ENCODE measurements at regions not wholly inside any gene's neighbourhood (a gene's known extent, or its start where the extent isn't known, plus 50 kb on each side); places are given as distances from the start of the nearest gene placed in this dataset.

DNA sequence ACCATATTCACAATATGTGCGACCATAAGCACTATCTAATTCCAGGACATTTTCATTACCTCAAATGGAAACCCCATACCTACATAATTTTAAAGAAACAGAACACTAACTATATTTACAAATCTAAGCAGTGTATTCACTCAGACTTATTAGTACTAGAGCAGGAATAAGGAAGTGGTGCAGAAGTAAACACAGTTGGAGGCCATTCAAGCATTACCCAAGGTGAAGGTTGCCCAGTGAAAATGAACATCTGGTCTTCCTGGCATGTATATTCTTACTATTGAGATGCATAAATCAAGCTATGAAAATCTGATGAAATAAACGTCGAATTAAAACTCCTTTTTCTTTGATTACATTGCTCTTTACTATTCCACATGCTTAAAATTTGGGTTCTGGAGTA, 78.9 kb upstream of the TTC14 start:
- Mint-ChIP-seq H3K27me3 (ENCODE audit: low read depth in 2 of 2) (no peaks in the 10 kb centered on the region), H3K4me3 (no peak overlapping the region), H3K27ac (no peak overlapping the region), H3K4me1 (no peaks in the 10 kb centered on the region), H3K36me3 (no peaks in the 10 kb centered on the region), H3K9me3 (peaks cover 16 to 25% of the 10 kb centered on the region in 2 donors)
- Histone ChIP-seq H3K27me3 (ENCODE audit: control insufficient read depth, insufficient read depth, low read length) (no peaks in the 10 kb centered on the region), H3K36me3 (ENCODE audit: control insufficient read depth, insufficient read depth, low read length) (no peaks in the 10 kb centered on the region), H3K4me1 (ENCODE audit: control insufficient read depth, insufficient read depth, low read length) (no peaks in the 10 kb centered on the region), H3K27ac (ENCODE audit: low read length) (no peak overlapping the region), H3K9me3 (ENCODE audit: control insufficient read depth, insufficient read depth, low read length) (no peaks in the 10 kb centered on the region), H3K4me3 (ENCODE audit: low read length) (no peak overlapping the region)
- no peak for ATAC-seq
- TF ChIP-seq, protein P1, sequence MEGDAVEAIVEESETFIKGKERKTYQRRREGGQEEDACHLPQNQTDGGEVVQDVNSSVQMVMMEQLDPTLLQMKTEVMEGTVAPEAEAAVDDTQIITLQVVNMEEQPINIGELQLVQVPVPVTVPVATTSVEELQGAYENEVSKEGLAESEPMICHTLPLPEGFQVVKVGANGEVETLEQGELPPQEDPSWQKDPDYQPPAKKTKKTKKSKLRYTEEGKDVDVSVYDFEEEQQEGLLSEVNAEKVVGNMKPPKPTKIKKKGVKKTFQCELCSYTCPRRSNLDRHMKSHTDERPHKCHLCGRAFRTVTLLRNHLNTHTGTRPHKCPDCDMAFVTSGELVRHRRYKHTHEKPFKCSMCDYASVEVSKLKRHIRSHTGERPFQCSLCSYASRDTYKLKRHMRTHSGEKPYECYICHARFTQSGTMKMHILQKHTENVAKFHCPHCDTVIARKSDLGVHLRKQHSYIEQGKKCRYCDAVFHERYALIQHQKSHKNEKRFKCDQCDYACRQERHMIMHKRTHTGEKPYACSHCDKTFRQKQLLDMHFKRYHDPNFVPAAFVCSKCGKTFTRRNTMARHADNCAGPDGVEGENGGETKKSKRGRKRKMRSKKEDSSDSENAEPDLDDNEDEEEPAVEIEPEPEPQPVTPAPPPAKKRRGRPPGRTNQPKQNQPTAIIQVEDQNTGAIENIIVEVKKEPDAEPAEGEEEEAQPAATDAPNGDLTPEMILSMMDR (IDR thresholded peaks at IDR 0.05), result no peak
- 93% methylated on average over 2 of the region's 3 CpGs for WGBS (ENCODE audit: insufficient coverage)
- intact Hi-C loops (cut with micrococcal nuclease), result no loop called here
- DNase-seq, result no peak

DNA sequence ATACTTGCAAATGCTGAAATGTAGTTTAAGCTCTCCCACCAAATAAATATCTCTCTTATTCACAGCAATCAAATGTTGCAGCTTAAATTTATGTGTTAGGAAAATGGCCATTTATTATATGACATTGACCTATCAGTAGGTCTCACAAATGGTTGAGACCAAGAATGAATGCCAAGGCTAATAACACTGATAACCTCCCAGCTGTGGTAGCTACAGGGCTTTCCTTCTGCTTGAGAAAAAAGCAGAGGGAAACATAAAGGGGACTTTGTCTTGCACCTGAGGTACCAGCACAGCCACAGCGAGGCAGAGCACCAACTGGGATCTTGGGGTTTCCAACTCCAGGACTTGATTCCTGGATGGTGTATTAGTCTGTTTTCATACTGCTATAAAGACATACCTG, 73.1 kb upstream of the TTC14 start:
- 92% methylated on average over 1 of the region's 1 CpG for WGBS (ENCODE audit: insufficient coverage)
- DNase-seq, result no peak

DNA sequence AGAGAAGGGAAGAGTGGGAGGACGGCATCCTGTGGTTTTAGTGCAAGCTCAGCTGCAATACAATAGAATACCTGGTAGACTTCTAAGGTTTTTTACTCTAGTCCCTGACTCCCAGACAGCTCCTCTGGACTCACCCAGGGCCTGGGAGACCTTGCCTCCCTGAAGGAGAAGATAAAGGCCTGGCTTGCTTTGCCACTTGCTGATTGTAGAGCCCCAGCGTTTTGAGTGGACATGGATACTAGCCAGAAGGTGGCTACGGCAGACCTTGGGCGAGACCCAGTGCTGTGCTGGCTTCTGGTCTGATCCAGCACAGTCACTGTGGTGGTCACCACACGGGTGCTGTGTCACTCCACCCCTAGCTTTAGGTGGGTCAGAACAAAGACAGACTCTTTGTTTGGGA, 72.2 kb upstream of the TTC14 start:
- TF ChIP-seq, protein P1 (IDR thresholded peaks at IDR 0.05), result no peak
- 83% methylated on average over 5 of the region's 5 CpGs for WGBS (ENCODE audit: insufficient coverage)
- intact Hi-C loops (cut with micrococcal nuclease), result no loop called here

More for the DNA sequence above, 73.1 kb upstream of the TTC14 start:
- no peaks in the 10 kb centered on the region for H3K36me3 Mint-ChIP-seq
- intact Hi-C loops (cut with micrococcal nuclease), result no loop called here
- H3K4me1 Mint-ChIP-seq, result no peaks in the 10 kb centered on the region
- Histone ChIP-seq H3K27me3 (ENCODE audit: control insufficient read depth, insufficient read depth, low read length) (no peaks in the 10 kb centered on the region), H3K4me1 (ENCODE audit: control insufficient read depth, insufficient read depth, low read length) (no peaks in the 10 kb centered on the region), H3K4me3 (ENCODE audit: low read length) (no peak overlapping the region), H3K9me3 (ENCODE audit: control insufficient read depth, insufficient read depth, low read length) (no peaks in the 10 kb centered on the region), H3K27ac (ENCODE audit: low read length) (no peak overlapping the region), H3K36me3 (ENCODE audit: control insufficient read depth, insufficient read depth, low read length) (no peaks in the 10 kb centered on the region)
- H3K9me3 Mint-ChIP-seq, result peaks cover 9 to 12% of the 10 kb centered on the region in 2 donors
- no peaks in the 10 kb centered on the region for H3K27me3 Mint-ChIP-seq (ENCODE audit: low read depth in 2 of 2)
- TF ChIP-seq, protein P1 (IDR thresholded peaks at IDR 0.05), result no peak
- ATAC-seq, result no peak
- H3K4me3 Mint-ChIP-seq, result no peak overlapping the region
- no peak overlapping the region for H3K27ac Mint-ChIP-seq

DNA sequence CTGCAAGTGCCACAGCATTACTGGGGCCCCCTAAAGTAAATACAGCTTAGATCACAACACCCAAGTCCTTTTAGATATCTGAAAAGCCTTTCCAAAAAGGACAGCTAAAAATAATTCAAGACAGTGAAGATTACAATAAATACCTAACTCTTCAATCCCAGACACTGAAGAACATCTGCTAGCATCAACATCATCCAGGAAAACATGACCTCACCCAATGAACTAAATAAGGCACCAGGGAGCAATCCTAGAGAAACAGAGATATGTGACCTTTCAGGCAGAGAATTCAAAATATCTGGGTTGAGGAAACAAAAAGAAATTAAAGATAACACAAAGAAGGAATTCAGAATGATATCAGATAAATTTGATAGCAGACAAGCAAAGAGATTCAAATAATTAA, 71.7 kb upstream of the TTC14 start:
- H3K27ac ChIP-seq (ENCODE audit: low read length), result no peak overlapping the region
- no peaks in the 10 kb centered on the region for H3K27me3 Mint-ChIP-seq (ENCODE audit: low read depth in 2 of 2)
- H3K9me3 ChIP-seq (ENCODE audit: control insufficient read depth, insufficient read depth, low read length), result no peaks in the 10 kb centered on the region
- DNase-seq (no peak), ATAC-seq (no peak)
- peaks cover 8 to 10% of the 10 kb centered on the region in 2 donors for H3K9me3 Mint-ChIP-seq
- H3K4me1 ChIP-seq (ENCODE audit: control insufficient read depth, insufficient read depth, low read length), result no peaks in the 10 kb centered on the region
- H3K27me3 ChIP-seq (ENCODE audit: control insufficient read depth, insufficient read depth, low read length), result no peaks in the 10 kb centered on the region
- intact Hi-C loops (cut with micrococcal nuclease), result no loop called here
- H3K36me3 Mint-ChIP-seq, result no peaks in the 10 kb centered on the region
- no peak overlapping the region for H3K27ac Mint-ChIP-seq
- no peak overlapping the region for H3K4me3 ChIP-seq (ENCODE audit: low read length)
- TF ChIP-seq, protein P1 (IDR thresholded peaks at IDR 0.05), result no peak
- no peak overlapping the region for H3K4me3 Mint-ChIP-seq
- H3K4me1 Mint-ChIP-seq, result no peaks in the 10 kb centered on the region
- H3K36me3 ChIP-seq (ENCODE audit: control insufficient read depth, insufficient read depth, low read length), result no peaks in the 10 kb centered on the region

More for the DNA sequence above, 72.2 kb upstream of the TTC14 start:
- no peak overlapping the region for H3K4me3 Mint-ChIP-seq
- no peaks in the 10 kb centered on the region for H3K4me1 ChIP-seq (ENCODE audit: control insufficient read depth, insufficient read depth, low read length)
- no peak overlapping the region for H3K27ac Mint-ChIP-seq
- H3K27ac ChIP-seq (ENCODE audit: low read length), result no peak overlapping the region
- H3K9me3 Mint-ChIP-seq, result peaks cover 8 to 10% of the 10 kb centered on the region in 2 donors
- no peaks in the 10 kb centered on the region for H3K27me3 ChIP-seq (ENCODE audit: control insufficient read depth, insufficient read depth, low read length)
- H3K9me3 ChIP-seq (ENCODE audit: control insufficient read depth, insufficient read depth, low read length), result no peaks in the 10 kb centered on the region
- no peaks in the 10 kb centered on the region for H3K27me3 Mint-ChIP-seq (ENCODE audit: low read depth in 2 of 2)
- no peak for ATAC-seq
- no peak overlapping the region for H3K4me3 ChIP-seq (ENCODE audit: low read length)
- DNase-seq, result no peak
- H3K36me3 ChIP-seq (ENCODE audit: control insufficient read depth, insufficient read depth, low read length), result no peaks in the 10 kb centered on the region
- no peaks in the 10 kb centered on the region for H3K36me3 Mint-ChIP-seq
- no peaks in the 10 kb centered on the region for H3K4me1 Mint-ChIP-seq
